RPMI7951 (cell line): ENCODE measurements at regions not wholly inside any gene's neighbourhood (a gene's known extent, or its start where the extent isn't known, plus 50 kb on each side); places are given as distances from the start of the nearest gene placed in this dataset.
"Not testable (repeated sequence)": the region's sequence is repeated elsewhere in the genome, so short reads cannot be mapped to it uniquely, and the experiment has no call there.

Experiments
- DNase-seq: peaks from one replicate; pipeline ENCODE4 v3.0.0-alpha.2; 2012; ENCODE audit warnings: low read depth

GRCh38 chr3:106305882-106306435, 437.1 kb upstream of the CBLB start:
- DNase-seq: no peak

- DNase-seq: no peak
These were observed 440.5 kb upstream of the CBLB start for GRCh38 chr3:106309274-106309673.

- not testable (repeated sequence) for DNase-seq
These were observed 441.0 kb upstream of the CBLB start for GRCh38 chr3:106309798-106310197.

GRCh38 chr3:106317141-106318055, 448.6 kb upstream of the CBLB start:
- no peak for DNase-seq

GRCh38 chr3:106321438-106321837, 452.6 kb upstream of the CBLB start:
- not testable (repeated sequence) for DNase-seq

GRCh38 chr3:106323586-106323985, 454.8 kb upstream of the CBLB start:
- DNase-seq: no peak

- peak; percentile 14 for DNase-seq
These were observed 458.3 kb upstream of the CBLB start for GRCh38 chr3:106326941-106327695.

GRCh38 chr3:106327696-106328025, 458.8 kb upstream of the CBLB start:
- no peak for DNase-seq

- no peak for DNase-seq
These were observed 459.4 kb upstream of the CBLB start for GRCh38 chr3:106328224-106328623.

- no peak for DNase-seq
These were observed 460.7 kb upstream of the CBLB start for GRCh38 chr3:106329521-106329920.

GRCh38 chr3:106331636-106332035, 462.8 kb upstream of the CBLB start:
- DNase-seq: no peak

GRCh38 chr3:106332129-106332528, 463.3 kb upstream of the CBLB start:
- DNase-seq: no peak

GRCh38 chr3:106332884-106333283, 464.1 kb upstream of the CBLB start:
- DNase-seq: peak; percentile 71

- peak; percentile 47 for DNase-seq
These were observed 465.3 kb upstream of the CBLB start for GRCh38 chr3:106333911-106334618.

GRCh38 chr3:106336619-106337018, 467.8 kb upstream of the CBLB start:
- no peak for DNase-seq

GRCh38 chr3:106337116-106337515, 468.3 kb upstream of the CBLB start:
- DNase-seq: no peak

- no peak for DNase-seq
These were observed 469.9 kb upstream of the CBLB start for GRCh38 chr3:106338582-106339214.

- no peak for DNase-seq
These were observed 470.7 kb upstream of the CBLB start for GRCh38 chr3:106339551-106339950.

GRCh38 chr3:106341087-106341486, 472.3 kb upstream of the CBLB start:
- DNase-seq: peak; percentile 34

GRCh38 chr3:106341586-106342162, 472.9 kb upstream of the CBLB start:
- DNase-seq: no peak

GRCh38 chr3:106342386-106342785, 473.6 kb upstream of the CBLB start:
- no peak for DNase-seq
